ENCODE measurements at regions not wholly inside any gene's neighbourhood (a gene's known extent, or its start where the extent isn't known, plus 50 kb on each side); places are given as distances from the start of the nearest gene placed in this dataset.
"Not testable (repeated sequence)": the region's sequence is repeated elsewhere in the genome, so short reads cannot be mapped to it uniquely, and the experiment has no call there.

DNA sequence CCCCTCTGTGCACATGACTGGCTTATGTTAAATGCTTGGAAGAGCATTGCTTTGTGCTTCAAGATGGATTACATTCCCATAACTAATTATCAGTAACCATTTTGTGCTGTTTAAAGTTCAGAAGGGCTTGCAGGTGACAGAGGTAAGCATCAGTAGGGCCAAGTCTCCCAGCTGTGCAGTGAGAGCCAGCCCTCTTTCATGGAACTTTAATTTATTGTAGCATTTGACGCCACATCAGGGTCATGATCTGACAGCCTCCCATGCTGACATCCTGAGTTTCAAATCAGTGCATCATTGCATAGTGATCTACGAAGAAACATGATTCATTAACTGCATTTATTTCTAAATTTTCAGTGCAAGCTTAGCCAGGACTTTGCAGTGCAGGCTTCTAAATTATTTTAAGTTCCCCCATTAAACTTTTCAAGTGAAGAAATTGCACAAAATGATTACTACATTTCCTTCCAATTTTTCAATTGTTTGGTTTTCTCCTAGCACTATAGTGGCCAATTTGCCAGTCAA lies 380.9 kb downstream of the UTRN start:
- DNase-seq (ENCODE audit: low read depth in 3 of 3, low spot score in 2 of 3): no peak

DNA sequence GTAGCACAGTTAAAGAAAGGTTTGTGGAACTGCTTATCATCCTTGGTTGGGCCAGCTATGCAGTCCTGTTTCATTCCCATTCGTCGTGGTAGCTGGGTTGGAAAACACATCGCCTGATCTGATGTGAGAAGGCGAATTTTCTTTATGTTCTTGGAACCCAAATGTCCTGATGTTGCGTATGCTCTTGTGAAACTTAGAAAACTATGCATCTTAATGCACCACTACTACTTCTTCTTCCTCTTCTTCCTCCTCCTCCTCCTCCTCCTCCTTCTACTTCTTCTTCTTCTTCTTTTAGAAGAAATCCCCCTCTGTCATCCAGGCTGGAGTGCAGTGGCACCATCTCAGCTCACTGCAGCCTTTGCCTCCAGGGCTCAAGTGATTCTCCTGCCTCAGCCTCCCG lies 381.6 kb downstream of the UTRN start:
- DNase-seq (ENCODE audit: low read depth in 3 of 3, low spot score in 2 of 3): no peak

DNA sequence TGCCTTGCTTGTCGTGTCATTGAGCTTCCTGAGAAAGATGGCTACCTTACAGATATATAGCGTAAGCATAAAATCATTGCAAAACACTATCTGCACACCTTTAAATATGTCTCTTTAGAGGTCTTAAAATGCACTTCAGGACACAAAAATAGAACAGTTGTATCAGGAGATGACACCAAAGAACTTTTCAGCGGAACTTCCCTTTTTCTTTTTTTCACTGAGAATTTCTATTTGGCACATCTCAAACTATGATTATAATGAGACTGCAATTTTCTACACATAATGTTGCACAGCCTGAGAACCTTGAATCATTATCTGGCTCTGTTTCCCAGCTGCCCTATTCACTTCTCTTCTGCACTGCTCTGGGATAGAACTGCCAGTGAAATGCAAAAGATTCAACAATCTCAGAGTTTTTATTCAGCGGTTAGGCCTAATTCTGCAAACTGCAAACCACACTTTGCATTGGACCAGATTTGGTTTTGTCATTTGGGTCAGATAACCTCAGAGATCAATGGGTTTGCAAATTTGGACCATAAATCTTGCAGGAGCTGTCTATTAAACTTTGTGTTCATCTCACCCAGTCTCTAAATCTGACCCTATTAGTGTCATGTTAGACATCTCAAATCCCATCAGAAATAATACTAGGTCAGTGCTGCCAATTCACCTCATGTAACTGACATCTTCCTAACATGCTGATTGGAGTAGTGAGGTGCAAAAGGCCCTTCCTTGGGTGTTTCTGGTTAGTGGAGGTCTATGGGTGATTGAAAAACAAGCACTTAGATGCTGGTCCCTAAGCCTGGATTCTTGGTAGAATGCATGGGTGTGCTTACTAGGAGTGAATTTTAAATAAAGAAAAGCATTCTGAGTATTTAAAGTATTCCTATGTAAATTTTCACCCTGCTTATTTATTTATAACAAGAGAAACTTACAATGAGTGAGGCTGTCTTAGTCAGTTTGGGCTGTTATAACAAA lies 382.7 kb downstream of the UTRN start:
- DNase-seq (ENCODE audit: low read depth in 3 of 3, low spot score in 2 of 3): no peak

DNA sequence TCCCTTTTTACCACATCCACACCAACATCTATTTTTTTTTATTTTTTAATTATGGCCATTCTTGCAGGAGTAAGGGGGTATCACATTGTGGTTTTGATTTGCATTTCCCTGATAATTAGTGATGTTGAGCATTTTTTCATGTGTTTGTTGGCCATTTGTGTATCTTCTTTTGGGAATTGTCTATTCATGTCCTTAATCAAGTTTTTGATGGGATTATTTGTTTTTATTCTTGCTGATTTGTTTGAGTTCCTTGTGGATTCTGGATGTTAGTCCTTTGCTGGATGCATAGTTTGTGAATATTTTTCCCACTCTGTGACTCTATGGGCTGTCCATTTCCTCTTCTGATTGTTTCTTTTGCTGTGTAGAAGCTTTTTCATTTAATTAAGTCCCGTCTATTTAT lies 385.1 kb downstream of the UTRN start:
- not testable (repeated sequence) for DNase-seq (ENCODE audit: low read depth in 3 of 3, low spot score in 2 of 3)

DNA sequence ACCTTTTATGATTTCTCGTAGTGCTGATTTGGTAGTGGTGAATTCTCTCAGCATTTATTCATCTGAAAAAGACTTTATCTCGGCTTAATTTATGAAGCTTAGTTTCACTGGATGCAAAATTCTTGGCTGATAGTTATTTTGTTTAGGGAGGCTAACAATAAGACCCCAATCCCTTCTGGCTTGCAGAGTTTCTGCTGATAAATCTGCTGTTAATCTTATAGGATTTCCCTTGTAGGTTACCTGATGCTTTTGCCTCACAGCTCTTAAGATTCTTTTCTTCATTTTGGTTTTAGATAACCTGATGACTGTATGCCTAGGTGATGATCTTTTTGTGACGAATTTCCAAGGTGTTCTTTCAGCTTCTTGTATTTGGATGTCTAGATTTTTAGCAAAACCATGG lies 388.7 kb downstream of the UTRN start:
- DNase-seq (ENCODE audit: low read depth in 3 of 3, low spot score in 2 of 3): no peak

DNA sequence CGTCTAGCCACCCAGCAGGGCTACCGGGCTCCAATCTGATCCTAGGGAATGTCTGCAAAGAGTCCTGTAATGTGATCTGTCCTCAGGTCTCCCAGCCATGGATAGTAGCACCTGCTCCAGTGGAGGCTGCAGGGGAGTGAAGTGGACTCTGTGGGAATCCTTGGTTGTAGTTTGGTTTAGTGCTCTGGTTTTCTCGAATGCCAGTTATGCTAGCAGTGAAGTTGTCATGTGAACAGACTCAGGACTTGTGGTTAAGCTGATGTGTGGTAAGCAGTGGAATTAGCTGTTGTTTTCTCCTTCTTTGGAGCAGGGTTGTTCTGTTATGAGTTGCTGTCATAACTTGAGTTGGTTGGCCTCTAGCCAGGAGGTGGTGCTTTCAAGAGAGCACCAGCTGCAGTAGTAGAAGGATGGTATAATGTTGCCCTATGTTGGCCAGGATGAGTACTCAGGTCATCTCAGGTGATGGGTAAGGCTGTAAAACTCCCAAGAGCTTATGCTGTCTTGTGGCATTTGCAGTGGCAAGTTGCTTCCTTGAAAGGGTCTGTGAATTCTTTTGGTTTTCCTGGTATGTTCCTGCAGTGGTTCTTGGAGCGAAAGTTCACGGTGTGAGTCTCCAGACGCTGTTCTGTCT lies 390.2 kb downstream of the UTRN start:
- DNase-seq (ENCODE audit: low read depth in 3 of 3, low spot score in 2 of 3): no peak

DNA sequence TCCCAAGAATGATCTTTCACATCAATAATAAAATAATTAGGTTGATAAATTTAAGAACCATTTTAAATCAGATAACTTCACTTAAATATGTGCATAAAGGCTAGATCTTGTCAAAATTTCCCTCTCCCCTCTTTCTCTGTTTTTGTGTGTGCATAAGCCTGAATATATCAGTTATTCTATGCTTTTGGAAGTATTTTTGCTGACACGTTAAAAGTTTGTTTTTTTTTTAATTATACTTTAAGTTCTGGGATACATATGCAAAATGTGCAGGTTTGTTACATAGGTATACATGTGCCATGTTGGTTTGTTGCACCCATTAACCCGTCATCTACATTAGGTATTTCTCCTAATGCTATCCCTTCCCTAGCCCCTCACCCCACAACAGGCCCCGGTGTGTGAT lies 391.2 kb downstream of the UTRN start:
- not testable (repeated sequence) for DNase-seq (ENCODE audit: low read depth in 3 of 3, low spot score in 2 of 3)

DNA sequence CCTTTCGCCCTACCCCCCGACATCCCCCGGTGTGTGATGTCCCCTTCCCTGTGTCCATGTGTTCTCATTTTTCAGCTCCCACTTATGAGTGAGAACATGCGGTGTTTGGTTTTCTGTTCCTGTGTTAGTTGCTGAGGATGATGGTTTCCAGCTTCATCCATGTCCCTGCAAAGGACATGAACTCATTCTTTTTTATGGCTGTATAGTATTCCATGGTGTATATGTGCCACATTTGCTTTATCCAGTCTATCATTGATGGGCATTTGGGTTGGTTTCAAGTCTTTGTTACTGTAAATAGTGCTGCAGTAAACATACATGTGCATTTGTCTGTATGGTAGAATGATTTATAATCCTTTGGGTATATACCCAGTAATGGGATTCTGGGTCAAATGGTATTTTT lies 392.1 kb downstream of the UTRN start:
- not testable (repeated sequence) for DNase-seq (ENCODE audit: low read depth in 3 of 3, low spot score in 2 of 3)

DNA sequence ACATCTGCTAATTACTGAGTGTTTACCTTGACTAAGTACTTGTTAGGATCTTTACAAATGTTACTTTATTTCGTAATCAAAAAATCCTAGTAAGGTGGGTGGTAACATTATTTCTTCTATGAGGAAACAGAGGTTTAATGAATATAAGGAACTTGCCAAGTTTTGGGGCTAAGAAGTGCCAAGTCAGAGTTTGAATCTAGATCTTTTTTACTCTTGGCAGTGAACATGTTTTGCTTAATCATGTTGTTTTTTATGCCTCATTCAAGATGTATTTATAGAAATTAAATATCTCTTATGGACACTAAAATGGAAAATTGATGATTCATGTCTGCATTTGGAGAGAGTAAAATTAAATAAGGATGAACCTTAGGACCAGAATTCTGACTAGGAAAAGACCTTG lies 393.7 kb downstream of the UTRN start:
- DNase-seq (ENCODE audit: low read depth in 3 of 3, low spot score in 2 of 3): no peak

DNA sequence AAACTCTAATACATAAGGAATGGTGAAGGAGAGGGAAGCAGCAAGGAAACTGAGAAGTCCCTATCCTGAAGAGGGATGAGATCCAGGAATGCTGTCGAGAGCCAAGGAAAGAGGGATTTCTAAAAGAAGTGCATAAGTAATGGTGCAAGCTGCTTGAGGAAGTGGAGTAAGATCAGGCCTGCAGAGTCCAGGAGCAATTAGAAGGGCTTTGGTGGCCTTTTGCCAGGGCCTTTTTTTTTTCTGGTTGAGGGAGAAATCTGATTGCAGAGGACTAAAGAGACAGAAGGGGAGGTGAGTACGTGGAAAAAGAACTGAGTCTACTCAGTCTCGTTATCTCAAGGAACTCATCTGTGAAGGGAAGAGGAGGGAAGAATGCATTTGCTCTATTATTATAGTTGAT lies 396.2 kb downstream of the UTRN start:
- DNase-seq (ENCODE audit: low read depth in 3 of 3, low spot score in 2 of 3): no peak

DNA sequence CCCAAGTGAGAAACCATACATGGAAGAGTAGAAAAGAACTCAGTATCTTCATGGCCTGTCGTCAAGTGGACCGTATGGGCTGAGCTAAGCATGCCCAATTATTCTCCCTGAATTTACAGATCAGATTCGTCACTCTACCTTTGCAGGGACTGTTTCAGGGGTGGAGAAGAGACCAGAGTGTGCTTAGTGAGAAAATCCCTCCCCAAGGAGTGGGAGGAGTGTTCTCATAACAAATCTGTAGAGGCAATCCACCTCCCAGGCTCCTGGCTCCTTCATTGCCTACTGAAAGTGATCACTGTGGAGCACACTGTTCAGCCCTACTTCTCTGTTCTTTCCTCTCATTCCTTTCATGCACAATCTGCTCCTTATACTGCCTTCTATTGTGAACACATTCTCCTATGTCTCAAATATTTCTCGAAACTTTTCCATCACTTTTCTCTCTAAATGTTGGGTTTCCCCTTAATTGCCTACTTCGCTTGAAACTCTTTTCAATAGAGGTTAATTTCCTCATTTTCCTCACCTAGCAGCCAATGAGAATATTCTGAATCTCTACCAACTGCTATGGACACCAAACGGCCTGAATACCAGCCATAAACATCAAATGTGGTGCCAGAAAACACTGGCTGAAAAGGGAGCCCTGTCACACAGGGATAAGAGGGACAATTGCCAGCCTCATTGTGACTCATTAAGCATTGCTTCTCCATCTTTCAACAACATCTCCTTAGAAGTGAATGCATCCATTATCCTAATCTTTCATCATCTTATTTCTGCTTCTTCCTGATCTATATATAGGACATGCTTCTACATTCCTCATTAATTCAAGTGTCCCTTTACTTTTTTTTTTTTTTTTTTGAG lies 398.3 kb downstream of the UTRN start:
- no peak for DNase-seq (ENCODE audit: low read depth in 3 of 3, low spot score in 2 of 3)

DNA sequence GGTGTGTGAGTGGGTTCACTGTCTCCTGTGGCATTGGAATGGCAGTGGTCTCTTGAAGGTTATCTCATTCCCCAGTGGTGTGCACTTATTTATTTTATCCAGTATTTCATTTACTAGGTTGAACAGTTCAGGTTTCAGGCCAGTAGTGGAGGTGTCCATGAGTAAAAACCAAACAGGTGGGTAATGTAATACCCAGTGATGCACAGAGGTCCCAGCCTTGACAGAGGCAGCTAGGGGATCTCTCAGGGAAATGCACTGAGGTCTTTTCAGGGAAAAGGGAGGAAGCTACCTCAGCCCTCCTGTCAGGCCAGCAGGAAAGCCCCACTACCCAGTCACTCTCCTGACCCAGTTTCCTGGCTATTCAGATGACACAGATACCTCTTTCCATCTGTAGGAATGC lies 403.6 kb downstream of the UTRN start:
- DNase-seq (ENCODE audit: low read depth in 3 of 3, low spot score in 2 of 3): no peak

DNA sequence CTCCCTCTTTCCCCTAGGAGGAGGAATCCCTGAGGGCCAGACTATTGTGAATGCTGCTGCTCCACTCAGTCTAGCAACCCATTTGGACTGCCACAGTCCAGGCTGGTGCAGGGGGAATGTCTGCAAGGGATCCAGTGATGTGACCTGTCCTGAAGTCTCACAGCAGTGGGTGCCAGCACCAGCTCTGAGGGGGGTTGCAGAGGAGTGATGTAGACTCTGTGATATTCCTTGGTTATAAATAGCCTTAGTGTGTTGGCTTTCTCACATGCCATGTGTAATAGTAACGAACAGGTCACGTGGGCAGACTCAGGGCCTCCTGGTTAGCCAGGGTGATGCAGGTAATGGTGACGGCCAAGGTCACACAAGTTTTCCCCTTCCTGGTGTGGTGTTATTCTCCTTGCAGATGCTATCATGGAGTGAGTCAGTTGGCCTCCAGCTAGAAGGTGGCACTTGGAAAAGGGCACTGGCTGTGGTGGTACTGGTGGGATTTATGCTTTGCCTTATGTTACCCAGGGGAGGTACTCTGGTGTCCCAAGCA lies 404.4 kb downstream of the UTRN start:
- no peak for DNase-seq (ENCODE audit: low read depth in 3 of 3, low spot score in 2 of 3)

DNA sequence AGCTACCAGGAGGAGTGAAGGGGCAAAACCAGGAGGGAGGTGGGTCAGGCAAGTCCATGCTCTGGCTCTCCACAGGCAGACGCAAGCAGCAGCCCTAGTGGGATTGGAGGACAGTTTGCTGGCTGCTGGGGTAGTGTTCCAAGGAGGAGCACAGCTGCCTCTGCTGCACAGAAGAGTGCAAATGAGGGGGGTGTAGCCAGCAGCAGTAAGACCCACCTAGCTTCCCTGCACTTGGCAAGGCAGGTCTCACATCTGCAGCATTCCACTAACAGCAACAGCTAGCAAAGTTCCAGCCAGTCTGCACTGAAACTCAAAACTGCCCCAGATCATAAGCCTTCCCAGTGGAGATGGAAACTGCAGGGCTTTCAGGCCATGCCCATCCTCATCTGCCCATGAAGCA lies 405.0 kb downstream of the UTRN start:
- DNase-seq (ENCODE audit: low read depth in 3 of 3, low spot score in 2 of 3): no peak

DNA sequence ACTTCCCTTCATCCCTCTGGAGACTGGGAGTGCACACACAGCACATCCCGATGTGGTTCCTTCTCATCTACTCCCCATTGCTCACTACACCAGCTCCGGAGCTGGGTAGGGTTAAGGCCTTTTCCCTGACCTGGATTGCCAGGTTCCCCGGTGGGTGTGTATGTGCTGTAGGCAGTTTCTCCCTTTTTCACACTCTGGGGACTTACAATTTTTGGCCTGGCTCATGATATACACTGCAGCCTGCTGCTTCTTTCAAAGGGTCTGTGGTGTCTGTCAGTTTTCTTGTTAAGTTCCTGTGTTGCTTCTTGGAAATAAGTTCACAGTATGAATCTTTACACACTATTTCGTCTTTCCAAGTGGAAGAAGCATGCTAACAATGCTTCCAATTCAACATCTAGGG lies 405.5 kb downstream of the UTRN start:
- DNase-seq (ENCODE audit: low read depth in 3 of 3, low spot score in 2 of 3): no peak

DNA sequence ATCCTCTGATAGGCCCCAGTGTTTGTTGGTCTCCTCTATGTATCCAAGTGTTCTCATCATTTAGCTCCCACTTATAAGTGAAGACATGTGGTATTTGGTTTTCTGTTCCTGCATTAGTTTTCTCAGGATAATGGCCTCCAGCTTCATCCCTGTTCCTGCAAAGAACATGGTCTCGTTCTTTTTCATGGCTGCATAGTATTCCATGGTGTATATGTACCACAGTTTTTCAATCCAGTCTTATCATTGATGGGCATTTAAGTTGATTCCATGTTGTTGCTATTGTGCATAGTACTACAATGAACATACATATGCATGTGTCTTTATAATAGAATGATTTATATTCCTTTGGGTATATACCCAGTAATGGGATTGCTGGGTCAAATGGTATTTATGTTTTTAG lies 406.9 kb downstream of the UTRN start:
- DNase-seq (ENCODE audit: low read depth in 3 of 3, low spot score in 2 of 3): not testable (repeated sequence)

DNA sequence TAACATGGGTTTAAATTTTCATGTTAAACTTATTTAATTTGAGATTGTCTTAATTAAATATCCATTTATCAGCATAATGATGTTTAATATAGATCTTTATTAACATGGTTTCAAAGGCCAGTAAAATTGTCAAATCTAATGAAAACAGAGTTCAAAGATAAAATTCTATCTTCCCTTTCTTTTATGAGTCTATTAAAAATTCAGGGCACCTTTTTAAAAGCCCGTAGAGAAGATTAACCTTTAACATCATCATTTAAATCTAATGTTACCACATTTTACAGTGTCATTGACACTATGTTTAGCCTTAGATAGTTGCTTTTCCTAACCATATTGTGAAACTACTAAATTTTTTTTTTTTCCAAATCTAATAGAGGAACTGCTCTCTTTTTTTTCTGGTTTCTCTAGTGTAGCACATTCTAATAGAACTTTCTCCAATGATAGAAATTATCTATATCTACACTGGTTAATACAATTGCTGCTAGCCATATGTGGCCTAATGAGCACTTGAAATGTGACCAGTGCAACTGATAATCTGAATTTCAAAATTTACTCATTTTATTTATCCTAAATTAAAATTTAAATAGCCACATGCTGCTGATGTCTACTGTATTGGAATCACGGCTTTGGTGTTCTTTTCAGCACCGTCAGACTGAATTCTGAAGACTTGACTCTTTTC lies 410.9 kb downstream of the UTRN start:
- DNase-seq (ENCODE audit: low read depth in 3 of 3, low spot score in 2 of 3): no peak

DNA sequence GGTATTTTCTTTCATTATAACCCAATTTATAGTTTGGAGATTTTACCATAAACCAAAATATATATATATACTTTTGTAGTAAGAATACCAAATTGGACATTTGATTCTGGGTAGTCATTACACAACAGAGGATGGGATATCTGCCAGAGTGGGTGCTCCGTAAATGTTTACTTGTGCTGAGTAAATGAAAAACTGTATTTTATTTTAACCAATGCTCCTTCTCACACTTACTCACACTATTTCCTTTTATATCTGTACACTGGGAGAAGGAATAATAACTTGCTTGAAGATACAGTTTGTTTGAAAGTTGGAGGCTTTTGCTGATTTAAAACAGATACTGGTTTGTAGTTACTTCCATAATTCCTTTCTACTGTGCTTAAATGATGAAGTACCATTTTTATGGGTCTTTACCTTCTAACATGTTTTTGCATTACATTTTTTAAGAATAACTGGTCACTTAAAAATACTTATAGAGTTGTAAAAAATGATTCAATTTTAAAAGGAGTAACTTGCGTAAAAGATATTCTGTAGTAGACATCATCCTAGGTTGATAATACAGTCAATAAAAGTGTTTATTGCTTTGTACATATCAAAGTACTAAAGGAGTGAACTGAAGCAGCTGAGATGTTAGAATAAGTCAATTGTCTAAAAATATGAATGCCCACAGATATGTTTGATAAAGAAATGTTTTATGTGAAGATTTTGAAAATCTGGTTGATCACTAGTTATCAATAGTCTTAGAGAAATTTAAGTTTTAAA lies 411.7 kb downstream of the UTRN start:
- DNase-seq (ENCODE audit: low read depth in 3 of 3, low spot score in 2 of 3): no peak

DNA sequence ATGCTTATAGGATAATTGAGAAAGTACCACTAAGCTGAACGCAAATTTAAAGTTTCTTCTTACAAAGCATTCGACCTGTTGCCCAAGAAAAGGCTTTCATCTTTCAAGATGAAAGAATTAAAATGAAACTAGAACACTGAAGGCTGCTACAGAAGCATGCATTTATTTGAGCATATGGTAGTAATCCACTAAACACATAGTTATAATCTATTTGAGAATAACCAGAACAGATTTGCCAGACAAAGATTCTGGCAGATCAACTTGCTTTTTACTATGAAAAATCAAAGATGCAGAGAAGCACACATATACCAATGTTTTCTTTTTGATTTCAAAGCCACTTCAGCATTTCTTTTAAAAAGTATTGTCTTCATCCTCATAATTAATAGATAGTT lies 412.2 kb downstream of the UTRN start:
- DNase-seq (ENCODE audit: low read depth in 3 of 3, low spot score in 2 of 3): no peak

DNA sequence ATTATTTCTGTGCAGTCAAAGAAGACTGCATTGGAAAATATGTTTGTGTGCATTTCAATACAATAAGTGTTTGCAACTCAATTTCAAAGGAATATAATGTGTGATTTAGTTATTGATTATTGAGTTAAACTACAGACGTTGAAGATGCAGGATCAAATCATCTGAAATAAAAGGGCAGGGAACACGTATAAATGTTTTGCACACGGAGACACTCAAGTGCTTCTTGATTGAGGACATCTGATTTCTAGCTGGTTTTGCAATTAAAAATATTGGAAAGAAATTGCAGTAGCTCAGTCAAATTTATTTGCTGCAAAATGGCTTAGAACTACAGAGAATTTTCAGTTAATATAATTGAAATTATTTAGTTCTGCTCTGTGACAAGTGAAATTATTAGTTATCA lies 412.7 kb downstream of the UTRN start:
- no peak for DNase-seq (ENCODE audit: low read depth in 3 of 3, low spot score in 2 of 3)
